ENCODE measurements at regions not wholly inside any gene's neighbourhood (a gene's known extent, or its start where the extent isn't known, plus 50 kb on each side); places are given as distances from the start of the nearest gene placed in this dataset.
"Not testable (repeated sequence)": the region's sequence is repeated elsewhere in the genome, so short reads cannot be mapped to it uniquely, and the experiment has no call there.

GRCh38 chr12:54105809-54106208, 52.2 kb downstream of the HOXC4 start:
- H3K9me3 Mint-ChIP-seq; H3K4me3 Mint-ChIP-seq; H3K36me3 Mint-ChIP-seq (ENCODE audit: low read depth); H3K4me1 Mint-ChIP-seq (ENCODE audit: low read depth); H3K27ac Mint-ChIP-seq: not testable (repeated sequence)
- H3K27me3 Mint-ChIP-seq = peaks cover 59% of the 10 kb centered on the region

- not testable (repeated sequence) for H3K4me3 Mint-ChIP-seq; H3K9me3 Mint-ChIP-seq; H3K27ac Mint-ChIP-seq; H3K36me3 Mint-ChIP-seq (ENCODE audit: low read depth); H3K4me1 Mint-ChIP-seq (ENCODE audit: low read depth)
- H3K27me3 Mint-ChIP-seq = peaks cover 57% of the 10 kb centered on the region
Measured at GRCh38 chr12:54106252-54106651, 52.6 kb downstream of the HOXC4 start.

- H3K27ac Mint-ChIP-seq; H3K4me3 Mint-ChIP-seq; H3K9me3 Mint-ChIP-seq; H3K36me3 Mint-ChIP-seq (ENCODE audit: low read depth); H3K4me1 Mint-ChIP-seq (ENCODE audit: low read depth): not testable (repeated sequence)
- H3K27me3 Mint-ChIP-seq = peaks cover 56% of the 10 kb centered on the region
Measured at GRCh38 chr12:54106803-54107579, 53.4 kb downstream of the HOXC4 start.

GRCh38 chr12:54112336-54112735, 58.7 kb downstream of the HOXC4 start:
- not testable (repeated sequence) for H3K4me3 Mint-ChIP-seq; H3K36me3 Mint-ChIP-seq (ENCODE audit: low read depth); H3K9me3 Mint-ChIP-seq; H3K4me1 Mint-ChIP-seq (ENCODE audit: low read depth); H3K27ac Mint-ChIP-seq
- H3K27me3 Mint-ChIP-seq = peaks cover 43% of the 10 kb centered on the region

GRCh38 chr12:54116055-54116454, 62.4 kb downstream of the HOXC4 start:
- H3K27ac Mint-ChIP-seq; H3K4me3 Mint-ChIP-seq; H3K36me3 Mint-ChIP-seq (ENCODE audit: low read depth); H3K9me3 Mint-ChIP-seq; H3K4me1 Mint-ChIP-seq (ENCODE audit: low read depth): not testable (repeated sequence)
- peaks cover 30% of the 10 kb centered on the region for H3K27me3 Mint-ChIP-seq

GRCh38 chr12:54117392-54117791, 63.8 kb downstream of the HOXC4 start:
- not testable (repeated sequence) for H3K27ac Mint-ChIP-seq; H3K4me3 Mint-ChIP-seq; H3K9me3 Mint-ChIP-seq; H3K36me3 Mint-ChIP-seq (ENCODE audit: low read depth); H3K4me1 Mint-ChIP-seq (ENCODE audit: low read depth)
- H3K27me3 Mint-ChIP-seq = peaks cover 29% of the 10 kb centered on the region

- H3K9me3 Mint-ChIP-seq; H3K4me3 Mint-ChIP-seq; H3K4me1 Mint-ChIP-seq (ENCODE audit: low read depth); H3K27ac Mint-ChIP-seq; H3K36me3 Mint-ChIP-seq (ENCODE audit: low read depth): not testable (repeated sequence)
- H3K27me3 Mint-ChIP-seq = peaks cover 46% of the 10 kb centered on the region
Measured at GRCh38 chr12:54119082-54119481, 65.4 kb downstream of the HOXC4 start.

GRCh38 chr12:54123981-54124380, 64.8 kb downstream of the SMUG1 start:
- H3K36me3 Mint-ChIP-seq (ENCODE audit: low read depth); H3K27ac Mint-ChIP-seq; H3K4me3 Mint-ChIP-seq; H3K9me3 Mint-ChIP-seq: not testable (repeated sequence)
- Mint-ChIP-seq H3K4me1 (ENCODE audit: low read depth) (peaks cover 18% of the 10 kb centered on the region), H3K27me3 (peaks cover 68% of the 10 kb centered on the region)

- H3K27ac Mint-ChIP-seq; H3K9me3 Mint-ChIP-seq; H3K36me3 Mint-ChIP-seq (ENCODE audit: low read depth): not testable (repeated sequence)
- Mint-ChIP-seq H3K4me1 (ENCODE audit: low read depth) (peaks cover 18% of the 10 kb centered on the region), H3K4me3 (peak overlapping the region; percentile 26), H3K27me3 (peaks cover 68% of the 10 kb centered on the region)
Measured at GRCh38 chr12:54125708-54126028, 63.1 kb downstream of the SMUG1 start.

- Mint-ChIP-seq H3K9me3 (no peaks in the 10 kb centered on the region), H3K27ac (no peak overlapping the region), H3K4me3 (peak overlapping the region; percentile 35), H3K4me1 (ENCODE audit: low read depth) (peaks cover 18% of the 10 kb centered on the region), H3K27me3 (peaks cover 67% of the 10 kb centered on the region), H3K36me3 (ENCODE audit: low read depth) (no peaks in the 10 kb centered on the region)
Measured at GRCh38 chr12:54126029-54126695, 62.6 kb downstream of the SMUG1 start.

GRCh38 chr12:54126696-54127537, 61.9 kb downstream of the SMUG1 start:
- Mint-ChIP-seq H3K36me3 (ENCODE audit: low read depth) (no peaks in the 10 kb centered on the region), H3K27ac (no peak overlapping the region), H3K4me1 (ENCODE audit: low read depth) (peaks cover 18% of the 10 kb centered on the region)

GRCh38 chr12:54127538-54128259, 61.1 kb downstream of the SMUG1 start:
- no peaks in the 10 kb centered on the region for H3K9me3 Mint-ChIP-seq
- no peaks in the 10 kb centered on the region for H3K36me3 Mint-ChIP-seq (ENCODE audit: low read depth)
- no peak overlapping the region for H3K27ac Mint-ChIP-seq
- H3K27me3 Mint-ChIP-seq = peaks cover 57% of the 10 kb centered on the region
- H3K4me1 Mint-ChIP-seq (ENCODE audit: low read depth) = peaks cover 18% of the 10 kb centered on the region
- no peak overlapping the region for H3K4me3 Mint-ChIP-seq

More at GRCh38 chr12:54126696-54127537, 61.9 kb downstream of the SMUG1 start:
- H3K9me3 Mint-ChIP-seq = no peaks in the 10 kb centered on the region
- H3K27me3 Mint-ChIP-seq = peaks cover 64% of the 10 kb centered on the region
- peak overlapping the region; percentile 35 for H3K4me3 Mint-ChIP-seq

GRCh38 chr12:54128416-54128815, 60.4 kb downstream of the SMUG1 start:
- H3K9me3 Mint-ChIP-seq = no peaks in the 10 kb centered on the region
- peaks cover 18% of the 10 kb centered on the region for H3K4me1 Mint-ChIP-seq (ENCODE audit: low read depth)
- peaks cover 50% of the 10 kb centered on the region for H3K27me3 Mint-ChIP-seq
- no peak overlapping the region for H3K27ac Mint-ChIP-seq
- H3K36me3 Mint-ChIP-seq (ENCODE audit: low read depth) = no peaks in the 10 kb centered on the region
- H3K4me3 Mint-ChIP-seq = no peak overlapping the region

GRCh38 chr12:54129028-54129903, 59.5 kb downstream of the SMUG1 start:
- H3K4me1 Mint-ChIP-seq (ENCODE audit: low read depth) = peaks cover 18% of the 10 kb centered on the region
- H3K27me3 Mint-ChIP-seq = peaks cover 48% of the 10 kb centered on the region
- H3K9me3 Mint-ChIP-seq = no peaks in the 10 kb centered on the region
- H3K4me3 Mint-ChIP-seq = no peak overlapping the region
- peak overlapping the region; percentile 7 for H3K27ac Mint-ChIP-seq
- no peaks in the 10 kb centered on the region for H3K36me3 Mint-ChIP-seq (ENCODE audit: low read depth)
